GM12878 (cell line): ENCODE measurements at regions not wholly inside any gene's neighbourhood (a gene's known extent, or its start where the extent isn't known, plus 50 kb on each side); places are given as distances from the start of the nearest gene placed in this dataset.

ENCODE experiments used
- CHD4 ChIP-seq: fragments of 200-600 bp; sonication (generic); IDR thresholded peaks from 2 replicates; pipeline ENCODE4 v1.6.1; 2016; ENCODE audit warnings: mild to moderate bottlenecking
- CTCF ChIP-seq, 3 experiments: IDR thresholded peaks in 2 of 3; conservative IDR thresholded peaks in 1 of 3; 2 replicates each; pipeline ENCODE4 v1.5.1; 2011; ENCODE audit warnings: low read depth in 3 of 3, low read length in 3 of 3, mild to moderate bottlenecking in 3 of 3, control low read depth in 2 of 3, moderate library complexity in 2 of 3, inconsistent platforms in 1 of 3, mixed read lengths in 1 of 3; ENCODE audit not compliant: control insufficient read depth in 2 of 3, insufficient read depth in 1 of 3; ENCODE audit errors: extremely low read depth in 1 of 3
- E2F8 ChIP-seq: fragments of 450-650 bp; IDR thresholded peaks from 2 replicates; pipeline ENCODE4 v1.6.1; 2018; ENCODE audit warnings: mild to moderate bottlenecking, low read depth, moderate library complexity; ENCODE audit not compliant: partially characterized antibody
- ELK1 ChIP-seq: IDR thresholded peaks from 2 replicates; pipeline ENCODE4 v1.6.1; 2012; ENCODE audit warnings: low read depth, low read length, improper control_type of control experiment
- NFYA ChIP-seq: IDR thresholded peaks from 2 replicates; pipeline ENCODE4 v1.6.1; 2011; ENCODE audit warnings: low read depth, mild to moderate bottlenecking, low read length, improper control_type of control experiment, borderline replicate concordance
- PKNOX1 ChIP-seq: fragments of 450-650 bp; IDR thresholded peaks from 2 replicates; pipeline ENCODE4 v1.6.1; 2016; ENCODE audit warnings: mild to moderate bottlenecking
- POLR2AphosphoS5 ChIP-seq: IDR thresholded peaks from 2 replicates; pipeline ENCODE4 v1.6.1; 2011; ENCODE audit warnings: mild to moderate bottlenecking, low read length, inconsistent platforms

- TF ChIP-seq POLR2AphosphoS5: no peak
- no peak for TF ChIP-seq ELK1
- no peak for TF ChIP-seq CTCF (IDR thresholded peaks at IDR 0.05 in 2 of 3, conservative IDR thresholded peaks at IDR 0.05 in 1 of 3; ENCODE audit: control insufficient read depth in 2 of 3, extremely low read depth in 1 of 3, insufficient read depth in 1 of 3, low read depth in 3 of 3, low read length in 3 of 3)
- no peak for TF ChIP-seq NFYA
- TF ChIP-seq CHD4: no peak
- TF ChIP-seq PKNOX1: no peak
- TF ChIP-seq E2F8: no peak
Observed at GRCh38 chr2:142827170-142827569, 50.3 kb upstream of the KYNU start.
